ENCODE measurements at regions not wholly inside any gene's neighbourhood (a gene's known extent, or its start where the extent isn't known, plus 50 kb on each side); places are given as distances from the start of the nearest gene placed in this dataset.

DNA sequence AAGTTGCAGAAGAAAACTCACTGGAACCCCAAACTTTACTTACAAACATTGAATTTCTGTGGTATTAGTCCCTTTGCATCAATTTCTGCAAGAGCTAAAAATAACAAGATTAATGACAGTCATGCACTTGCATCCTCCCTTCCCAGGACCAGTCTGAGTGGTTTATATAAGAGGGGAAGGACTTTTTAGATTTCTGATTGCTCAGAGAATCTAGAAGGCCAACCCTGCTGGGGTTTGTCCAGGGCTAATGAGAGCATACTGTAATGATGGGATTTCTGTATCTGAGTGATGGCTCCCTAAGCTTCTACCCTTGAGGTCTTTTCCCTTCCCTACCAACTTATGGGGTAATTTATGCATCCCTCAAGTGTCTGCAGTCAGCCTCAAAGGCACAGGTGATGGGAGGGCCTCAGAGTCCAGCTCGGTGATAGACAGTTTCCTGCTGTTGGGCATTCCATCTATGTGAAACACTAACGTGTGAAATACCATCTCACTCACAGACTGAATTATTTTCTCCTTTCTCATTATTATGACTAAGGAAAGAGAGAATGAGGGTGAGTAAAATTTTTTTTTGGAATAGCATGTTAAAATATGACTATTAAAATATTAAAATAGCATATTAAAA lies 556.3 kb downstream of the RIT2 start:
- TF ChIP-seq, protein P1, sequence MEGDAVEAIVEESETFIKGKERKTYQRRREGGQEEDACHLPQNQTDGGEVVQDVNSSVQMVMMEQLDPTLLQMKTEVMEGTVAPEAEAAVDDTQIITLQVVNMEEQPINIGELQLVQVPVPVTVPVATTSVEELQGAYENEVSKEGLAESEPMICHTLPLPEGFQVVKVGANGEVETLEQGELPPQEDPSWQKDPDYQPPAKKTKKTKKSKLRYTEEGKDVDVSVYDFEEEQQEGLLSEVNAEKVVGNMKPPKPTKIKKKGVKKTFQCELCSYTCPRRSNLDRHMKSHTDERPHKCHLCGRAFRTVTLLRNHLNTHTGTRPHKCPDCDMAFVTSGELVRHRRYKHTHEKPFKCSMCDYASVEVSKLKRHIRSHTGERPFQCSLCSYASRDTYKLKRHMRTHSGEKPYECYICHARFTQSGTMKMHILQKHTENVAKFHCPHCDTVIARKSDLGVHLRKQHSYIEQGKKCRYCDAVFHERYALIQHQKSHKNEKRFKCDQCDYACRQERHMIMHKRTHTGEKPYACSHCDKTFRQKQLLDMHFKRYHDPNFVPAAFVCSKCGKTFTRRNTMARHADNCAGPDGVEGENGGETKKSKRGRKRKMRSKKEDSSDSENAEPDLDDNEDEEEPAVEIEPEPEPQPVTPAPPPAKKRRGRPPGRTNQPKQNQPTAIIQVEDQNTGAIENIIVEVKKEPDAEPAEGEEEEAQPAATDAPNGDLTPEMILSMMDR (IDR thresholded peaks at IDR 0.05), result no peak
- TF ChIP-seq POLR2A (IDR thresholded peaks at IDR 0.05) (no peak), EP300 (IDR thresholded peaks at IDR 0.05) (no peak)
- DNase-seq (ENCODE audit: low spot score in 2 of 2), result no peak
- H3K36me3 ChIP-seq, result no peaks in the 10 kb centered on the region
- no peaks in the 10 kb centered on the region for H3K4me1 ChIP-seq
- WGBS, 2 donors, result 70 to 73% methylated on average over 2 of the region's 2 CpGs
- no peak overlapping the region for H3K27ac ChIP-seq
- no peaks in the 10 kb centered on the region for H3K27me3 ChIP-seq
- no peak overlapping the region for H3K4me3 ChIP-seq
- no peaks in the 10 kb centered on the region for H3K9me3 ChIP-seq

DNA sequence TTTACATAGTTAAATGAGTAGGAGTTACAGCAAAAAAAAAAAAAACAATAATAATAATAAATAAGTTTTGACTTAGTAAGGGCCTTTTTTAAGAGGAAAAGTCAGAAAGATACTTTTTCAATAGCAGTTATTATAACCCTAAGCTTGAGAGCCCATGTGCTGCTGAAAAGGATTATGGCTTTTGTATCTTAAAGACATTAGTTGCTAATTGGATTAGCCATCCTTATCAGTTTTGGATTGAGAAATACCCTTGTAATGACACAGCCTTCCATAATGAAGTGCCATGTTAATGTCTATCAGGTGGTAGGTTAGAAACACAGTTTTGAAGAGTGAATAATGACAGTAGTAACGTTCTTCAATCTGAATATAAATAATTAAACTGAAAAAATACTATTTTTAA lies 554.0 kb downstream of the RIT2 start:
- DNase-seq (ENCODE audit: low spot score in 2 of 2), result no peak
- Histone ChIP-seq H3K36me3 (no peaks in the 10 kb centered on the region), H3K27ac (no peak overlapping the region), H3K4me3 (no peak overlapping the region), H3K9me3 (no peaks in the 10 kb centered on the region), H3K4me1 (no peaks in the 10 kb centered on the region), H3K27me3 (no peaks in the 10 kb centered on the region)
- WGBS, 2 donors, result 75 to 82% methylated on average over 1 of the region's 1 CpG
- no peak for TF ChIP-seq EP300 (IDR thresholded peaks at IDR 0.05)
- TF ChIP-seq, protein P1 (IDR thresholded peaks at IDR 0.05), result no peak
- TF ChIP-seq POLR2A (IDR thresholded peaks at IDR 0.05), result no peak

DNA sequence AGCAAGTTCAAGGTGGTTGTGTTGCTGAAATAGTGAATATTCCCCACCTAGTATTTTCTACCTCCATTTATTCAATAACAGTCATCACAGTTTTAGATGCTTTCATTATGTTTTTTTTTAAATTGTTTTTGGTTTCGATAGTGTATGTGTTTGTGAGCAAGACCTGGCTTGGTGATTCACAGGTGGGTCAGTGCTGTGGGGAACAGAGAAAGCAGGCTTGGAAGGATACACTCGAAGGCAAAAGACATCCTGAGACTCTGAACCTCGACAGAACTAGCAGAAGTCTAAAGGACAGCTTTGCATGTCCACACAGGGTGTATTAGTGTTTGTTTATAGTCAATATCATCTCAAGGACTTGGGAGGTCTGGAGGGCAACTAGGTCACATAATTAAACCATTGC lies 551.5 kb downstream of the RIT2 start:
- DNase-seq (ENCODE audit: low spot score in 2 of 2), result no peak
- H3K9me3 ChIP-seq, result no peaks in the 10 kb centered on the region
- H3K4me3 ChIP-seq, result no peak overlapping the region
- no peaks in the 10 kb centered on the region for H3K27me3 ChIP-seq
- H3K27ac ChIP-seq, result no peak overlapping the region
- H3K4me1 ChIP-seq, result no peaks in the 10 kb centered on the region
- no peaks in the 10 kb centered on the region for H3K36me3 ChIP-seq
- 84 to 86% methylated on average over 3 of the region's 3 CpGs for WGBS, 2 donors
- TF ChIP-seq POLR2A (IDR thresholded peaks at IDR 0.05), result no peak
- TF ChIP-seq, protein P1 (IDR thresholded peaks at IDR 0.05), result no peak
- TF ChIP-seq EP300 (IDR thresholded peaks at IDR 0.05), result no peak

DNA sequence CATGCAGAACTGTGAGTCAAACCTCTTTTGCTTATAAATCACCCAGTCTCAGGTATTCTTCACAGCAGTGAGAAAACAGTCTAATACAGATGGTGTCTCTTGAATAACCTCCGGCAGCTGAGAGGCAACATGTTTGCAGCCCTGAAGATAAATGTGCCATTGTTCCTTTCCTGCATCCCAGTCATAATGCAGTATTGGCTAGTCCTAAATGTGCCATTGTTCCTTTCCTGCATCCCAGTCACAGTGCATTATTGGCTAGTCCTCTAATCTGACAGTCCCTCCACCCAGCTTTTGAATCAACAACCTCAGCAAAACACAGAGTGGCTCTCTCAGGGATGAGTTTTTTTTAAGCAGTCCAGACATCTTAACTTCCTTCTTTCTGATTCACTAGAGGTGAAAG lies 550.7 kb downstream of the RIT2 start:
- no peak for DNase-seq (ENCODE audit: low spot score in 2 of 2)
- TF ChIP-seq POLR2A (IDR thresholded peaks at IDR 0.05) (no peak), EP300 (IDR thresholded peaks at IDR 0.05) (no peak)
- TF ChIP-seq, protein P1 (IDR thresholded peaks at IDR 0.05), result no peak
- Histone ChIP-seq H3K4me1 (no peaks in the 10 kb centered on the region), H3K9me3 (no peaks in the 10 kb centered on the region), H3K36me3 (no peaks in the 10 kb centered on the region), H3K27me3 (no peaks in the 10 kb centered on the region), H3K4me3 (no peak overlapping the region), H3K27ac (no peak overlapping the region)
- WGBS, 2 donors, result 59 to 71% methylated on average over 1 of the region's 1 CpG

DNA sequence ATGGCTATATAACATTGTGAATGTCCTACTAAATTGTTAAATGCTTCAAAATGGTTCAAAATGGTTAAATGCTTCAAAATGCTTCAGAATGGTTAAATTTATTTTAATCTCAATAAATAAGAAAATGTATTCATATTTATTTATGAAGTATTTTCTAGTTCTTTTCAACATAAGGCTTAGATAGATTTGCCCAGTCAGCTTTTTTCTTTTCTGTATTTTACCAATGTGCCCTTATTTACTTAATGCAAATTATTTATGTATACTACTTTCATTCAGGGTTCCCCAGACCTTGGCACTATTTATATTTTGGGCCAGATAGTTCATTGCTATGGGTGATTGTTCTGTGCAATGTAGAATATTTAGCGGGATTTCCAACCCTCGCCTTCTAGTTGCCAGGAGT lies 546.7 kb downstream of the RIT2 start:
- DNase-seq (ENCODE audit: low spot score in 2 of 2), result no peak
- Histone ChIP-seq H3K27ac (no peak overlapping the region), H3K4me3 (no peak overlapping the region), H3K27me3 (no peaks in the 10 kb centered on the region), H3K36me3 (no peaks in the 10 kb centered on the region), H3K9me3 (no peaks in the 10 kb centered on the region), H3K4me1 (no peaks in the 10 kb centered on the region)
- WGBS, 2 donors, result 95 to 100% methylated on average over 2 of the region's 2 CpGs
- TF ChIP-seq POLR2A (IDR thresholded peaks at IDR 0.05) (no peak), EP300 (IDR thresholded peaks at IDR 0.05) (no peak)
- TF ChIP-seq, protein P1 (IDR thresholded peaks at IDR 0.05), result no peak

All from tibial nerve (tissue), 4 donors.